Endothelial cell of umbilical vein (primary cell): ENCODE measurements at regions not wholly inside any gene's neighbourhood (a gene's known extent, or its start where the extent isn't known, plus 50 kb on each side); places are given as distances from the start of the nearest gene placed in this dataset.

Experiments
- BruUV-seq: library from RNA; stranded (reverse); fragments of 400-500 nt; replicated peaks from 2 replicates; lab custom pipeline; 2021; lab: Mats Ljungman, UMichigan
- CTCF ChIA-PET: fragments of 300-600, 350-600 bp; sonication (Branson Sonifier 250); formaldehyde crosslinking; loops from one replicate; lab custom pipeline; 2021; ENCODE audit warnings: antibody characterized with exemption, inconsistent platforms; lab: Charles Lee
- POLR2A ChIA-PET: fragments of 300-600, 350-600 bp; sonication (Branson Sonifier 250); formaldehyde crosslinking; loops from one replicate; lab custom pipeline; 2021; ENCODE audit warnings: antibody characterized with exemption, inconsistent platforms; lab: Charles Lee
- DNase-seq: peaks from one replicate; pipeline ENCODE4 v3.0.0-alpha.2; 2011; ENCODE audit warnings: low read depth, low spot score
- FAIRE-seq: peaks from 2 replicates; lab custom pipeline; 2011; peaks lifted over from hg19 to GRCh38; lab: Jason Lieb, UNC
- H2AFZ ChIP-seq: 2 replicates; pipeline ENCODE4 v1.6.0; 2012; ENCODE audit warnings: low read depth, low read length, control low read depth, inconsistent platforms
- H3K27ac ChIP-seq: 2 replicates; pipeline ENCODE4 v1.5.1; 2011; ENCODE audit warnings: low read depth, mild to moderate bottlenecking, control low read depth, low read length, moderate library complexity; ENCODE audit not compliant: insufficient read depth
- H3K27me3 ChIP-seq, 2 experiments: 2 replicates each; pipeline versions ENCODE4 v1.6.0 to v1.6.1; 2011; ENCODE audit warnings: low read length in 2 of 2, mixed read lengths in 1 of 2; ENCODE audit not compliant: control insufficient read depth in 2 of 2, insufficient read depth in 2 of 2
- H3K36me3 ChIP-seq, 2 experiments: 2 replicates in 1 of 2; 3 replicates in 1 of 2; pipeline ENCODE4 v1.5.1; 2011; ENCODE audit warnings: low read length in 2 of 2, mild to moderate bottlenecking in 1 of 2, moderate library complexity in 1 of 2; ENCODE audit not compliant: control insufficient read depth in 2 of 2, insufficient read depth in 2 of 2; ENCODE audit errors: extremely low read depth in 1 of 2
- H3K4me1 ChIP-seq: 3 replicates; pipeline ENCODE4 v1.5.1; 2011; ENCODE audit warnings: mild to moderate bottlenecking, low read length; ENCODE audit not compliant: control insufficient read depth, insufficient read depth; ENCODE audit errors: extremely low read depth
- H3K4me2 ChIP-seq: 2 replicates; pipeline ENCODE4 v1.6.1; 2011; ENCODE audit warnings: low read length, control low read depth, mixed read lengths; ENCODE audit not compliant: insufficient read depth
- H3K4me3 ChIP-seq, 3 experiments: fragments of 200-600 bp in 1 of 3; sonication (generic), shearing (Covaris generic) in 1 of 3; replicated peaks in 1 of 3; 2 replicates each; pipeline ENCODE4 v1.5.1; 2011 to 2016; ENCODE audit warnings: control low read depth in 3 of 3, low read length in 3 of 3, mild to moderate bottlenecking in 2 of 3, inconsistent platforms in 1 of 3, low read depth in 1 of 3, moderate library complexity in 1 of 3; ENCODE audit not compliant: insufficient read depth in 1 of 3
- H3K79me2 ChIP-seq: 2 replicates; pipeline ENCODE4 v1.6.0; 2012; ENCODE audit warnings: low read length, inconsistent platforms; ENCODE audit not compliant: control insufficient read depth, insufficient read depth
- H3K9ac ChIP-seq: replicated peaks from 2 replicates; pipeline ENCODE3; 2011; ENCODE audit warnings: low read length, control low read depth; ENCODE audit not compliant: insufficient read depth; ENCODE audit errors: extremely low read depth
- H3K9me1 ChIP-seq: replicated peaks from 3 replicates; pipeline ENCODE4 v1.6.0; 2011; ENCODE audit warnings: mild to moderate bottlenecking, low read length; ENCODE audit not compliant: control insufficient read depth, insufficient read depth; ENCODE audit errors: extremely low read depth
- H3K9me3 ChIP-seq: replicated peaks from 2 replicates; pipeline ENCODE4 v1.5.1; 2012; ENCODE audit warnings: low read length, inconsistent platforms; ENCODE audit not compliant: control insufficient read depth, insufficient read depth
- H4K20me1 ChIP-seq: replicated peaks from 2 replicates; pipeline ENCODE3; 2011; ENCODE audit warnings: mild to moderate bottlenecking, low read length; ENCODE audit not compliant: control insufficient read depth, insufficient read depth; ENCODE audit errors: extremely low read depth
- CTCF ChIP-seq, 2 donors: IDR thresholded peaks; 1 replicate in 1 of 2; 2 replicates in 1 of 2; pipeline ENCODE4 v1.5.1; 2011; ENCODE audit warnings: low read length in 2 of 2, mild to moderate bottlenecking in 2 of 2, moderate library complexity in 2 of 2, control low read depth in 1 of 2, inconsistent platforms in 1 of 2, low read depth in 1 of 2; ENCODE audit not compliant: insufficient read depth in 1 of 2; ENCODE audit errors: extremely low read depth in 1 of 2
- EZH2 ChIP-seq: IDR thresholded peaks from 2 replicates; pipeline ENCODE4 v1.6.1; 2012; ENCODE audit warnings: borderline replicate concordance, low read depth, mild to moderate bottlenecking, moderate library complexity, low read length, inconsistent platforms; ENCODE audit not compliant: severe bottlenecking
- FOS ChIP-seq: IDR thresholded peaks from 2 replicates; pipeline ENCODE4 v1.6.1; 2011; ENCODE audit warnings: mild to moderate bottlenecking, low read length, moderate library complexity, borderline replicate concordance; ENCODE audit not compliant: insufficient read depth
- GATA2 ChIP-seq: IDR thresholded peaks from 2 replicates; pipeline ENCODE4 v1.7.0; 2011; ENCODE audit warnings: low read depth, mild to moderate bottlenecking, moderate library complexity, mixed read lengths, low read length; ENCODE audit not compliant: insufficient read length, insufficient read depth
- JUN ChIP-seq: IDR thresholded peaks from 2 replicates; pipeline ENCODE4 v1.6.1; 2011; ENCODE audit warnings: borderline replicate concordance, low read depth; ENCODE audit not compliant: insufficient read length, insufficient read depth
- MAX ChIP-seq: IDR thresholded peaks from 2 replicates; pipeline ENCODE4 v1.6.1; 2011; ENCODE audit not compliant: insufficient read depth, insufficient read length
- MYC ChIP-seq: IDR thresholded peaks from one replicate; pipeline ENCODE4 v1.6.1; 2011; ENCODE audit warnings: mild to moderate bottlenecking, low read depth, low read length
- POLR2A ChIP-seq: IDR thresholded peaks from 2 replicates; pipeline ENCODE4 v1.6.1; 2012; ENCODE audit warnings: low read depth, mild to moderate bottlenecking, control low read depth, low read length
- POLR2AphosphoS5 ChIP-seq: IDR thresholded peaks from 2 replicates; pipeline ENCODE4 v1.6.1; 2012; ENCODE audit warnings: low read depth, mild to moderate bottlenecking, control low read depth, low read length, moderate library complexity; ENCODE audit not compliant: insufficient read depth
- dilution Hi-C: fragments of 300-500 bp; cut with MboI; formaldehyde crosslinking; loops from one replicate; pipeline ENCODE4 v1.15.0; 2019; ENCODE audit warnings: low sequenced_read_pairs; ENCODE audit not compliant: extremely low pct_ligation_motif_present
- intact Hi-C: fragments of 100-400 bp; cut with micrococcal nuclease; formaldehyde crosslinking; loops from one replicate; pipeline ENCODE4 v1.10.0; 2022

- H3K4me3 ChIP-seq = no peak overlapping the region
- TF ChIP-seq CTCF (IDR thresholded peaks at IDR 0.05; ENCODE audit: extremely low read depth in 1 of 2, insufficient read depth in 1 of 2, low read depth in 1 of 2, low read length in 2 of 2) (no peak), FOS (no peak), POLR2AphosphoS5 (no peak), JUN (no peak), GATA2 (no peak), MAX (no peak)
- intact Hi-C loops = no loop called here
- H3K36me3 ChIP-seq = no peaks in the 10 kb centered on the region
- no peaks in the 10 kb centered on the region for H3K79me2 ChIP-seq
- DNase-seq = no peak
- no peak overlapping the region for H3K27ac ChIP-seq
- no peaks in the 10 kb centered on the region for H3K4me1 ChIP-seq
- no peak overlapping the region for H3K9ac ChIP-seq
- ChIA-PET CTCF (no interaction called here), POLR2A (no interaction called here)
- no peaks in the 10 kb centered on the region for H3K9me3 ChIP-seq
- dilution Hi-C loops = no loop called here
- H2AFZ ChIP-seq = no peak overlapping the region
- no peak overlapping the region for H3K4me2 ChIP-seq
- FAIRE-seq = no peak
- no peaks in the 10 kb centered on the region for H3K27me3 ChIP-seq
- H4K20me1 ChIP-seq = no peaks in the 10 kb centered on the region
- BruUV-seq = no TSS peak
- no peaks in the 10 kb centered on the region for H3K9me1 ChIP-seq
Measured at GRCh38 chr11:38950867-38951266, 2352.8 kb upstream of the RAG2 start.

- no peak for FAIRE-seq
- BruUV-seq = no TSS peak
- dilution Hi-C loops = no loop called here
Measured at GRCh38 chr11:38948392-38948791, 2350.4 kb upstream of the RAG2 start.

More at GRCh38 chr11:38948392-38948791, 2350.4 kb upstream of the RAG2 start:
- Histone ChIP-seq H3K79me2 (no peaks in the 10 kb centered on the region), H3K36me3 (no peaks in the 10 kb centered on the region), H3K4me3 (no peak overlapping the region), H3K27me3 (no peaks in the 10 kb centered on the region), H2AFZ (no peak overlapping the region), H3K27ac (no peak overlapping the region), H3K4me1 (no peaks in the 10 kb centered on the region), H4K20me1 (no peaks in the 10 kb centered on the region), H3K9me1 (no peaks in the 10 kb centered on the region), H3K4me2 (no peak overlapping the region), H3K9ac (no peak overlapping the region), H3K9me3 (no peaks in the 10 kb centered on the region)
- CTCF ChIA-PET = no interaction called here
- POLR2A ChIA-PET = no interaction called here
- DNase-seq = no peak
- intact Hi-C loops = no loop called here
- no peak for TF ChIP-seq MAX
- TF ChIP-seq FOS = no peak
- TF ChIP-seq POLR2AphosphoS5 = no peak
- TF ChIP-seq MYC = no peak
- no peak for TF ChIP-seq CTCF (IDR thresholded peaks at IDR 0.05; ENCODE audit: extremely low read depth in 1 of 2, insufficient read depth in 1 of 2, low read depth in 1 of 2, low read length in 2 of 2)
- no peak for TF ChIP-seq EZH2
- TF ChIP-seq GATA2 = no peak
- TF ChIP-seq POLR2A = no peak
- TF ChIP-seq JUN = no peak
